Testis (tissue), 2 donors: ENCODE measurements at regions not wholly inside any gene's neighbourhood (a gene's known extent, or its start where the extent isn't known, plus 50 kb on each side); places are given as distances from the start of the nearest gene placed in this dataset.

Source experiments
- DNase-seq: peaks from one replicate; pipeline ENCODE4 v3.0.0-alpha.2; 2019
- H3K27ac ChIP-seq, 2 donors: fragments of 200-600 bp; sonication (generic); one replicate each; pipeline ENCODE4 v1.5.1; 2019
- H3K27me3 ChIP-seq: fragments of 200-600 bp; sonication (generic); one replicate; pipeline ENCODE4 v1.5.1; 2019
- H3K36me3 ChIP-seq: fragments of 200-600 bp; sonication (generic); one replicate; pipeline ENCODE4 v1.5.1; 2017; ENCODE audit warnings: low read depth; ENCODE audit errors: missing control alignments
- H3K4me1 ChIP-seq: fragments of 200-600 bp; sonication (generic); one replicate; pipeline ENCODE4 v1.5.1; 2019
- H3K4me3 ChIP-seq, 2 donors: fragments of 200-600 bp; sonication (generic); one replicate each; pipeline ENCODE4 v1.5.1; 2017 to 2019
- H3K9me3 ChIP-seq: fragments of 200-600 bp; sonication (generic); one replicate; pipeline ENCODE4 v1.5.1; 2017
- POLR2A ChIP-seq: fragments of 450-650 bp; IDR thresholded peaks from one replicate; pipeline ENCODE4 v1.6.1; 2017; ENCODE audit warnings: antibody characterized with exemption, mild to moderate bottlenecking, moderate library complexity
- WGBS, 2 donors: methylation state at CpG; one replicate each; pipeline ENCODE4 v1.1.5; 2018; 5-methylcytosine and 5-hydroxymethylcytosine counted together
- intact Hi-C: fragments of 100-400 bp; cut with DNase I; formaldehyde crosslinking; loops from one replicate; pipeline ENCODE4 v1.15.1; 2023; ENCODE audit warnings: low total_unique reads
- TF ChIP-seq, protein P1 (sequence below), 3 experiments: fragments of 450-650 bp in 2 of 3; fragments of 200-600 bp in 1 of 3; sonication (generic) in 1 of 3; IDR thresholded peaks; one replicate each; pipeline ENCODE4 v1.5.1; 2016 to 2019; ENCODE audit warnings: antibody characterized with exemption in 3 of 3, mild to moderate bottlenecking in 2 of 3, moderate library complexity in 1 of 3

DNA sequence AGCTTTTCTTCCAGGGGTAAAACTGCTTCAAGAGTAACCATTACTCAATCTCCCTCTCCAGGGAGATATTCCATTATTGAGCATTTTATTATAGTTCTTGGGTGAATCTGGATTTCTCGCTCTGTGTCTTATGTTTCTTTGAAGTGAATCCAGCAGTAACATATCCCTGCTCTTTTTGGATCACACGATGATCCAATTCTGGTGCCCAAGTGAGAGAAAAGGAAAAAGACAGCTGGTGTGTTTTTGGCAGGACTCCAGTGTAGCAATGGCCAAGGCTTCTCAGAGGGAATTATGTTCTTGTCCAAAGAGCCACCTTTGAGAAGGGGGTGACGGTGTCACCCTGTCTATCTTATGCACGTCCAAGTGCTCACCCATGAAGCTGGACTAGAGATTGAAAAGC, 140.3 kb upstream of the ERRFI1 start:
- TF ChIP-seq POLR2A: no peak
- TF ChIP-seq, protein P1, sequence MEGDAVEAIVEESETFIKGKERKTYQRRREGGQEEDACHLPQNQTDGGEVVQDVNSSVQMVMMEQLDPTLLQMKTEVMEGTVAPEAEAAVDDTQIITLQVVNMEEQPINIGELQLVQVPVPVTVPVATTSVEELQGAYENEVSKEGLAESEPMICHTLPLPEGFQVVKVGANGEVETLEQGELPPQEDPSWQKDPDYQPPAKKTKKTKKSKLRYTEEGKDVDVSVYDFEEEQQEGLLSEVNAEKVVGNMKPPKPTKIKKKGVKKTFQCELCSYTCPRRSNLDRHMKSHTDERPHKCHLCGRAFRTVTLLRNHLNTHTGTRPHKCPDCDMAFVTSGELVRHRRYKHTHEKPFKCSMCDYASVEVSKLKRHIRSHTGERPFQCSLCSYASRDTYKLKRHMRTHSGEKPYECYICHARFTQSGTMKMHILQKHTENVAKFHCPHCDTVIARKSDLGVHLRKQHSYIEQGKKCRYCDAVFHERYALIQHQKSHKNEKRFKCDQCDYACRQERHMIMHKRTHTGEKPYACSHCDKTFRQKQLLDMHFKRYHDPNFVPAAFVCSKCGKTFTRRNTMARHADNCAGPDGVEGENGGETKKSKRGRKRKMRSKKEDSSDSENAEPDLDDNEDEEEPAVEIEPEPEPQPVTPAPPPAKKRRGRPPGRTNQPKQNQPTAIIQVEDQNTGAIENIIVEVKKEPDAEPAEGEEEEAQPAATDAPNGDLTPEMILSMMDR (IDR thresholded peaks at IDR 0.05): no peak
- H3K36me3 ChIP-seq: no peaks in the 10 kb centered on the region
- no peaks in the 10 kb centered on the region for H3K9me3 ChIP-seq
- H3K27me3 ChIP-seq: no peaks in the 10 kb centered on the region
- whole genome bisulfite sequencing, 2 donors: 61% methylated on average over 4 of the region's 4 CpGs
- no peak overlapping the region for H3K27ac ChIP-seq
- DNase-seq: no peak
- H3K4me1 ChIP-seq: peaks cover 10% of the 10 kb centered on the region
- H3K4me3 ChIP-seq: no peak overlapping the region
- intact Hi-C loops: no loop called here

DNA sequence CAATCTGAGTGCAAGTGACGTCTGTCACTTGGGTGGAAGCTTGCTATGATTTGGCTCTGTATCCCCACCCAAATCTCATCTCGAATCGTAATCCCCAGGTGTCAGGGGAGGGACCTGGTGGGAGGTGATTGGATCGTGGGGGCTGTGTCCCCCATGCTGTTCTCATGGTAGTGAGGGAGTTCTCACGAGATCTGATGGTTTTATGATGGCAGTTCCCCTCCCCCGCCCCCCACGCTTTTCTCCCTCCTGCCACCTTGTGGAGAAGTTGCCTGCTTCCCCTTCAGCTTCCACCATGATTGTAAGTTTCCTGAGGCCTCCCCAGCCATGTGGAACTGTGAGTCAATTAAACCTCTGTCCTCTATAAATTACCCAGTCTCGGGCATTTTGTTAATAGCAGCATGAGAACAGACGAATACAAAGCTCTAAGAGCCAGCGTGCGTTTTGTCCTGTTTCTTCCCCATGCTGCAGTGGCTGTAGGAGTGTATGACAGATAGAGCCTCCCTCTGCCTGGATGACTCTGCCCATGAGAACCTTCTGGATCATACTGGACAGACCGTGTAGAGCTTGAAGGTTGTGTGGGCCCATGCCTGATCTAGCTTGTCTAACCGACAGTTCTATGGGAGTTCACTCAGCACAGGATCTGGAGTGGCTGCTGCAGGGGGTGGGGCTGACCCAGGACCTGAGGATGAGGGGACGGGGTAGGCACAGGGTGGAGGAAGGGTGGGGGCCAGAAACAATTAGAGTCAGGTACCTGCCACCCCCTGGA, 139.7 kb upstream of the ERRFI1 start:
- no peak overlapping the region for H3K27ac ChIP-seq
- H3K4me3 ChIP-seq: no peak overlapping the region
- WGBS, 2 donors: 85 to 91% methylated on average over 14 of the region's 14 CpGs
- peaks cover 10% of the 10 kb centered on the region for H3K4me1 ChIP-seq
- no peak for DNase-seq
- no peaks in the 10 kb centered on the region for H3K9me3 ChIP-seq
- H3K36me3 ChIP-seq: no peaks in the 10 kb centered on the region
- intact Hi-C loops: no loop called here
- TF ChIP-seq, protein P1 (IDR thresholded peaks at IDR 0.05): no peak
- TF ChIP-seq POLR2A: no peak
- H3K27me3 ChIP-seq: no peaks in the 10 kb centered on the region

DNA sequence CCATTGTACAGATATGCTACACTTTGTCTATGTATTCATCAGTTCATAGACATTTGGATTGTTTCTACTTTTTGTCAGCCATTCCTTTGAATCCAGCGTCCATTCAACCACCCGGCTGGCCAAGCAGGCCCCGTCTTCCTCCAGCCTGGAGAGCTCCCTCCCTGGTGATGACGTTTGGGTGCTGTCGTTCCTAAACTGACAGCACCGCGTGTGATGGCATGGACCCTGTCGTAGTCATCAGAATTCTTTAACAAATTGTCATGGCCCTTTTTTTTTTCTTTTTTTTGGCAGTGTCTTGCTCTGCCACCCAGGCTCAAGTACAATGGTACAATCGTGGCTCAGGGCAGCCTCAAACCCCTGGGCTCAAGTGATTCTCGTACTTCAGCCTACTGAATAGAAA, 138.6 kb upstream of the ERRFI1 start:
- Histone ChIP-seq H3K27ac (no peak overlapping the region), H3K27me3 (no peaks in the 10 kb centered on the region), H3K4me3 (no peak overlapping the region), H3K4me1 (peaks cover 4% of the 10 kb centered on the region), H3K9me3 (no peaks in the 10 kb centered on the region), H3K36me3 (no peaks in the 10 kb centered on the region)
- 89 to 97% methylated on average over 10 of the region's 10 CpGs for WGBS, 2 donors
- no peak for DNase-seq
- intact Hi-C loops: no loop called here
- TF ChIP-seq POLR2A: no peak

DNA sequence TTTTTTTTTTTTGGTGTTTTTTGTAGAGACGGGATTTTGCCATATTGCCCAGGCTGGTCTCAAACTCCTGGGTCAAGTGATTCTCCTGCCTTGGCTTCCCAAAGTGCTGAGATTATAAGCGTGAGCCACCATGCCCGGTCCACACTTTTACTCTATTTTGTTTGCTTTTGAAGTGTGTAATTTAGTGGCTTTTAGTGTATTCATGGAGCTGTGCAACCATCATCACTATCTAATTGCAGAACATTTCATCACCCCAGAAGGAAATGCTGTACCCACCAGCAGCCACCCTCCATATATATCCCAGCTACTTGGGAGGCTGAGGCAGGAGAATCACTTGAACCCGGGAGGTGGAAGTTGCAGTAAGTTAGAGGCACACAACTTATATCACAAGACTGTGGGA, 136.9 kb upstream of the ERRFI1 start:
- intact Hi-C loops: no loop called here
- Histone ChIP-seq H3K27me3 (no peaks in the 10 kb centered on the region), H3K4me3 (no peak overlapping the region), H3K9me3 (no peaks in the 10 kb centered on the region), H3K27ac (no peak overlapping the region), H3K4me1 (no peaks in the 10 kb centered on the region), H3K36me3 (no peaks in the 10 kb centered on the region)
- 98 to 99% methylated on average over 4 of the region's 4 CpGs for WGBS, 2 donors
- DNase-seq: no peak
- no peak for TF ChIP-seq POLR2A
- TF ChIP-seq, protein P1 (IDR thresholded peaks at IDR 0.05): no peak

DNA sequence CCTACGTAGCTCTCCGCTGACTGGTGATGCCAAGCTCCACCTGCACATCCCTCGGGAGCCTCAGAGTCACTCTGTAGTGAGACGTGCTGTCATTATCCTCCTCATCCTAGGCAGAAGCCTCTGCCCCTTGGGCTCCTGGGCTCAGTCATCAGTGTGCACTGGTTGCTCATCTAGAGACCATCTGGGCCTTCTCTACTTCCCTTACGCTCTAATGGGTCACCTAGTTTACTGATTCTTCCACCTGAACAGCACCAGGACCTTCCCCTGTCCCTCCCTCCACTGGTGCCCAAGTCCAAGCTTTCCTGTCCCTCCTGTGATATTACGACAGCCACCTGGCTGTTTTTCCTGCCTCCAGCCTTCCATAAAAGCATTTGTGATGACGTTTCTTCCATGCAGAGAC, 136.1 kb upstream of the ERRFI1 start:
- H3K4me3 ChIP-seq: no peak overlapping the region
- H3K9me3 ChIP-seq: no peaks in the 10 kb centered on the region
- H3K27ac ChIP-seq: no peak overlapping the region
- 86 to 87% methylated on average over 7 of the region's 7 CpGs for WGBS, 2 donors
- DNase-seq: no peak
- TF ChIP-seq, protein P1 (IDR thresholded peaks at IDR 0.05): no peak
- TF ChIP-seq POLR2A: no peak
- no peaks in the 10 kb centered on the region for H3K4me1 ChIP-seq
- intact Hi-C loops: no loop called here
- no peaks in the 10 kb centered on the region for H3K36me3 ChIP-seq
- H3K27me3 ChIP-seq: no peaks in the 10 kb centered on the region
